SHP77 (cell line): ENCODE measurements at regions not wholly inside any gene's neighbourhood (a gene's known extent, or its start where the extent isn't known, plus 50 kb on each side); places are given as distances from the start of the nearest gene placed in this dataset.
"Not testable (repeated sequence)": the region's sequence is repeated elsewhere in the genome, so short reads cannot be mapped to it uniquely, and the experiment has no call there.

Experiments
- DNase-seq, 2 experiments: peaks; one replicate each; lab custom pipeline; 2025; lab: John Stamatoyannopoulos, UW

DNA sequence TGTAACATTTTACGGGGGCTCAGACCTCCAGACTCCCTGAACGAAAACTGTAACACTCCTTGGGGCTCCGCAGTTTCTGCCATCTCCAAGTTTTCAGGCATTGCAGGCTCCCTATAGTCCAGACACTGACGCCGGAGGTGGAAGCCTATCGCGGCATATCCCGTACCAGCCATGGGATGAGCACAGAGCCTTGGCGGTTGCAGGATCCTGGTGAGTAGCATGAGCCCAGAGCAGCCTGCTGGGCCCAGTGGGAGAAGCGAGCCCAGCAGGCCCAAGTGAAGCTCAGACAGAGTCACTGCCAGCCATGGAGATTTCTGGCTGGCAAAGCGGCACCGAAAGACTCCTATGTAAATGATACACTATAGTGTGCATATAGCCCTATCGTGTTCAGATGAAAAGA lies 446.8 kb downstream of the COL11A1 start:
- DNase-seq, result no peak

- not testable (repeated sequence) for DNase-seq
Measured at GRCh38 chr1:102659876-102660483, 448.3 kb downstream of the COL11A1 start.

DNA sequence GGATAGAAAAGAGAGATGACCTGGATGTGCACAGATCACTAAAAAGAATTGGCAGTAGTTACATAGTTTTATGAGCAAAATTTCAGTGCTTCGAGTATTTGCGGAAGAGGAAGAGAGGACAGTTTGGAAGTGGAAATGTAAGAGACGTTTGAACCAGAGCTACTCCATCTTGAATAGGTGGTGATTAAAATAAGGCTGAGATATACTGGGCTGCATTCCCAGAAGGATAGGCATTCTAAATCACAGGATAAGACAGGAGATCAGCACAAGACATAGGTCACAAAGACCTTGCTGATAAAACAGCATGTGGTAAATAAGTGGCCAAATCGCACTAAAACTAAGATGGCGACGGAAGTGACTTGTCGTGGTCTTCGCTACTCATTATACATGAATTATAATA lies 453.3 kb downstream of the COL11A1 start:
- DNase-seq, result no peak

- no peak for DNase-seq
Measured at GRCh38 chr1:102640872-102641271, 467.4 kb downstream of the COL11A1 start.

- no peak for DNase-seq
Measured at GRCh38 chr1:102640312-102640711, 468.0 kb downstream of the COL11A1 start.

- DNase-seq, result no peak
Measured at GRCh38 chr1:102631691-102632090, 476.6 kb downstream of the COL11A1 start.

- no peak for DNase-seq
Measured at GRCh38 chr1:102630041-102630440, 478.3 kb downstream of the COL11A1 start.

- peak; percentile 64 to 71 for DNase-seq
Measured at GRCh38 chr1:102628109-102628613, 480.2 kb downstream of the COL11A1 start.

- no peak for DNase-seq
Measured at GRCh38 chr1:102627145-102627544, 481.2 kb downstream of the COL11A1 start.

GRCh38 chr1:102615896-102616295 lies 492.4 kb downstream of the COL11A1 start:
- DNase-seq, result no peak

- no peak for DNase-seq
Measured at GRCh38 chr1:102595106-102595505, 513.2 kb downstream of the COL11A1 start.

GRCh38 chr1:102593276-102593675 lies 515.0 kb downstream of the COL11A1 start:
- no peak for DNase-seq

GRCh38 chr1:102588536-102588935 lies 519.8 kb downstream of the COL11A1 start:
- peak in 1 of 2 experiments; percentile 6 for DNase-seq

DNA sequence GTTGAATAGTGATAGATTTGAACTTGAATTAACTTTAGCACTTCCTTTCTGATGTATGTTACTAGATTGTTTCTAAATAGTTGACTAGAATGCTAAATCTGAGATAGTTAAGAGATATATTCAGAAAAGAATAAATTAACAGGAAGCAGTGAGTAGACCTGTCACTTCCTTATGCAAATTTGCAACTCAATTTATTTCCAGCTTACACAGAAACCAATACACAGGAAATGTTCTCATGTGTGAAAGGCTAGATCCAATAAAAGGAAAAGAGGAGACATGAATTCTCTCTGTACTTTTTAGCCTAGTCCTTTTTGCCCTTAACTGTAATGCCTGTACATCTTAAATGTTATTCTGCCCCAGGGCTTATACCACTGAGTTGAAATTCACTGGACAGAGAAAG lies 522.3 kb downstream of the COL11A1 start:
- DNase-seq, result no peak

DNA sequence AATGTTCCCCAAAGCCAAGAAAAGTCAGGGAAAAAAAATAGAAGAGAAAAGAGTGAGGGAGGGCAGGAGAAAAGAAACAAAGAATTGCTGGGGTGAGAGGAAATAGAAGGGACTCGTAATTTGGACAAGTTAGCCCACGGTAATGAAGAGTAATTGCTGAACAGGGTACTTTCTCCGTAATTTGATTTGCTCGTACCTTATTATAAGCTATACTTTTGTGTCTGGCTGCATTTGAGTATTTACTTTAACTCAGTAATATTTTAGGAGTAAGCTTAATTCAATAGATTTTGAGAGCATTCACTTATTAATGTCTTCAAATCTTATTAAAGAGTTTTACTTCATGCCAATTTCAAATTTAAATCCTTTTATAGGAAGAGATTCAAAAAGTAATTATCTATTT lies 527.5 kb downstream of the COL11A1 start:
- no peak for DNase-seq

- no peak for DNase-seq
Measured at GRCh38 chr1:102578804-102579203, 529.5 kb downstream of the COL11A1 start.

GRCh38 chr1:102572637-102573036 lies 535.7 kb downstream of the COL11A1 start:
- DNase-seq, result no peak

DNA sequence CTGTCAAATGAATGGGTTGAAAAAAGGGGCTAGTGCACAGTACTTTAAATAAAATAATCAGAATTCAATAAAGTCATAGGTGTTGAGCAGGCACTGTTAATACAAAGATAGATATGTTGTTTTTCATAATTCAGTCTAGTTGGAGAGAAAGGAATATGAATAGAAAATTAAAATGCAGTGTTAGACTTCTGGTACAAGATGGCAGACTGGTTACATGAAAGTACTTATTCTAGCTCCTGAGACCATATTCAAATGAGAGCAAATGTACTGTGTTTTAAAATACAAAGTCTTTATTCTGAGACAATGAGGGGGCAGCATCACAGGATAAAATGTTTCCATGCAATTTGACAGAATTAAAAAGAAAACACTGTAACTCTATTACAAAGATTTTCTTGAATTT lies 542.1 kb downstream of the COL11A1 start:
- DNase-seq, result no peak

DNA sequence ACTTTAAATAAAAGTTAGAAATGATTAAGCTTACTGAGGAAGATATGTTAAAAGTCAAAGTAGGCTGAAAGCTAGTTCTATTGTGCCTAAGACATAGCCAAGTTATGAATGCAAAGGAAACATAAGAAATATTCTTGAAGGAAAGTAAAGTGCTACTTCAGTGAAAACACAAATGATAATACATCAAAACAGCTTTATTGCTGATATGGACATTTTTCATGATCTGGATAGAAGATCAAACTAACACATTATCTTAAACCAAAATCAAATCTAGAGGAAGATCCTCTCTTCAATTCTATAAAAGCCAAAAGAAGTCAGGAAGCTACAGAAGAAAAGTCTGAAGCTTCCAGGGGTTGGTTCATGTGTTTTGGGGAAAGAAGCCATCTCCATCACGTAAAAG lies 545.9 kb downstream of the COL11A1 start:
- no peak for DNase-seq

DNA sequence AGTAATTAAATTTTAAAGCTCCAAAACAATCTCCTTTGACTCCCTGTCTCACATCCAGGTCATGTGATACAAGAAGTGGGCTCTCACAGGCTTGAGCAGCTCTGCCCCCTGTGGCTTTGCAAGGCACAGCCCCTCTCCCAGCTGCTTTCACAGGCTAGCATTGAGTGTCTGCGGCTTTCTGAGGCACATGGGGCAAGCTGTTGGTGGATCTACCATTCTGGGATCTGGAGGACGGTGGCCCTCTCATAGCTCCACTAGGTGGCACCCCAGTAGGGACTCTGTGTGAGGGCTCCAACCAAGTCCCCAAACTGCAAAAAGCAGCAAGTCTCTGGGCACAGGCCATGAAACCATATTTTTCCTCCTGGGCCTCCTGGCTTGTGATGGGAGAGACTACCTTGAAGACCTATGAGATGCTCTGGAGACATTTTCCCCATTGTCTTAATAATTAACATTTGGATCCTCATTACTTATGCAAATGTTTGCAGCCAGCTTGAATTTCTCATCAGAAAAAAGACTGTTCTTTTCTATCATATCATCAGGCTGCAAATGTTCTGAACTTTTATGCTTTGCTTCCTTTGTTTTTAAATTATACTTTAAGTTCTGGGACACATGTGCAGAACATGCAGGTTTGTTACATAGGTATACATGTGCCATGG lies 554.1 kb upstream of the OLFM3 start:
- peak; percentile 8 to 20 for DNase-seq

DNA sequence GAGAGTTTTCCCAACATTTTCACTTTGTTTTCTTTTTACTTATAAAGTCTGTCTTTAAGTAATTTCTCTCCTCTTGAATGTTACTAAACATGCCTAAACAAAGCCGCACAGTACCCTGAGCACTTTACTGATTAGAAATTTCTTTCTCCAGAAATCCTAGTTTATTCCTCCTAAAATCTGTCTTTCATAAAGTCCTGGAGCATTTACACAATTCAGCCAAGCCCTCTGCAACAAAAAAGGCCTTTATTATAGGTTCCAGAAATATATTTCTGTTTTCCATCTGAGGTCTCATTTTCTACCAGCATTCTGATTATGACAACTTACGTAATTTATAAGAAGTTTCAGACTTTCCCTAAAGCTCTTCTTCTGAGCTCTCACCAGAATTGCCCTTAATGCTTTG lies 549.5 kb upstream of the OLFM3 start:
- DNase-seq, result no peak

DNA sequence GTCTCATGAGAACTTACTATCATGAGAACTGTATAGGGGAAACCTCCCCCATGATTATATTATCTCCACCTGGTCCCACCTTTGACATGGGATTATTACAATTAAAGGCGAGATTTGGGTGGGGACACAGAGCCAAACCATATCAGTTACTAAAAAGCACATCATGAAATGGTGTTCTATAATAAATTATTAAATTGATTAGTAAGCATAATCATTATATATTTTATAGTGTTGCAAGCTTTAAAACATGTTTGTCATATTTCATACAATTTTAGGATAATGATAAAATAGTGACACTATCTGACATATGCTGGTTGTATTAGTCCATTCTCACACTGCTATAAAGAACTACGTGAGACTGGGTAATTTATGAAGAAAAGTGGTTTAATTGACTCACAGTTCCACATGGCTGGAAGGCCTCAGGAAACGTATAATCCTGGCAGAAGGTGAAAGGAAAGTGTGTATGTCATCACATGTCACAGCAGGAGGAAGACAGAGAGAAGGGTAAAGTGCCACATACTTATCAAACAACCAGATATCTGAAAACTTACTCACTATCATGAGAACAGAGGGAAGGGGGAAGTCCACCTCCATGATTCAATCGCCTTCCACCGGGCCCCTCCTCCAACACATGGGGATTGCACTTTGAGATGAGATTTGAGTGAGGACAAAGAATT lies 539.2 kb upstream of the OLFM3 start:
- no peak for DNase-seq

- DNase-seq, result no peak
Measured at GRCh38 chr1:102531036-102531435, 534.3 kb upstream of the OLFM3 start.
